SK-N-DZ (cell line): ENCODE measurements at regions not wholly inside any gene's neighbourhood (a gene's known extent, or its start where the extent isn't known, plus 50 kb on each side); places are given as distances from the start of the nearest gene placed in this dataset.

ENCODE experiments used
- DNase-seq: peaks from one replicate; pipeline ENCODE4 v3.0.0-alpha.2; 2015; ENCODE audit warnings: low spot score

DNA sequence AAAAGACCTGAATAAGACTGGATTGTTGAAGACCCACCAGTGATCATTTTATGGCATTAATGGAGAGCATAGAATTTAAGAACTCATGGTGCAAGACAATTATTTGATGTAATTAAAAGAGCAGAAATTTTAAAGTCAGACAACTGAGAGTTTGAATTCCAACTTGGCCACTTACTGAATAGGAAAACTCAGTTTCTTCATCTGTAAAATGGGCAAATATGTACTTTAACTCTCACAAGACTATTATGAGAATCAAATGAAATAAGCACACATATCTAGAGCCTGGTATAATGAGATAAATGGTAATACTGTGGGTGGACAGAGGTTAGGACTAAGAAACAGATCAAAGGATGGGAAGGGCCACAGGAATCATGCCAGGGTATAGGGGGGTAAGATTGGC, 88.0 kb downstream of the SOX9 start:
- DNase-seq, result no peak

DNA sequence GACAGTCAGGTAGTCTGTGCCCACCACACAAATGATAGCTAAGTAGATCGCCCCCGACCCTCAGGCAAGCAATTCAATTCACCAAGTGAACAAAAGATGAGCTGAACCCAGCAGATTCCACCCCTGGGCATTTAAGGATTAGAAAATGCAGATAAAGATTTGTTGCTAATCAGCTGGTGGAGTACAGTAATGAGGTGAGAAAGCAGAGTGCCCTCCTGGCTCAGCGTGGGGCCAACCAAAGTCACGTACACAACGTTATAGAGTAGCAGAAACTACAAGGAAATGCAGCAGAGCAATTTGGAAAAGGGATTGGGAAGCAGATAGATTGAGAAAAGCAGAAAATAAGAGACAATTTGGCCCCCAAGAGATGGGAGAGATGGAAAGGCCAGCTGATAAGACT, 91.2 kb downstream of the SOX9 start:
- no peak for DNase-seq

DNA sequence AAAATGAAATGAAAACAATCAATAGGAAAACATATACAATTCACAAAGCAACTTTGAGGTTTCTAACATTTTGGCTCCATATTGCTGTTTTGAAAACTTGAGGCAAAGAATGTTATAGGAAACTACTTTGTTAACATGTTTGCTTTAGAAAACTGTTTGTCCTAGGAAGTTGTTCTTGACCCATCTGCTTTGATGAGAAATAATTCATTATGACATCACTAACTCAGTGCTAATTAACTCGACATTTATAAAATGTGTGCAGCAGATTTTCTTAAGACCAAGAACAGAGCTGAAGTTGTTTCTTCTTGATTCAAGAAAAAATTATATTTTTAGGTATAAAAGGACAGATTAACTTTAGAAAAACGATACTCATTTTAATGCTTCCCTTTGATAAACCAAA, 94.7 kb downstream of the SOX9 start:
- DNase-seq, result no peak

DNA sequence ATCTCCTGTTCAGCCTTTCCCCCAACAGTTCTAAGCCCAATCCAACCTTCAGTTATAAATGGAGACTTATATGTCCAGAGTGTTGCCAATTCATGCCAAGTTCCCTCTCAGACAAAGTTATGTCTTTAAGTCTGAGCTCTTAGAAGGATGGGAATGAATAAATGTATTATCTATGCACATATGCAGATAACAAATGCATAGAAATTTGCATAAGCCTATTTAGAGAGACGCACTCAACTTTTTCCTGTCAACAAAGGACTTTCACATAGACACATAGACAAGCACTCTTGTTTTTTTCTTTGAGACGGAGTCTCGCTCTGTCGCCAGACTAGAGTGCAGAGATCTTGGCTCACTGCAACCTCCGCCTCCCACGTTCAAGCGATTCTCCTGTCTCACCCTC, 95.1 kb downstream of the SOX9 start:
- DNase-seq, result no peak

DNA sequence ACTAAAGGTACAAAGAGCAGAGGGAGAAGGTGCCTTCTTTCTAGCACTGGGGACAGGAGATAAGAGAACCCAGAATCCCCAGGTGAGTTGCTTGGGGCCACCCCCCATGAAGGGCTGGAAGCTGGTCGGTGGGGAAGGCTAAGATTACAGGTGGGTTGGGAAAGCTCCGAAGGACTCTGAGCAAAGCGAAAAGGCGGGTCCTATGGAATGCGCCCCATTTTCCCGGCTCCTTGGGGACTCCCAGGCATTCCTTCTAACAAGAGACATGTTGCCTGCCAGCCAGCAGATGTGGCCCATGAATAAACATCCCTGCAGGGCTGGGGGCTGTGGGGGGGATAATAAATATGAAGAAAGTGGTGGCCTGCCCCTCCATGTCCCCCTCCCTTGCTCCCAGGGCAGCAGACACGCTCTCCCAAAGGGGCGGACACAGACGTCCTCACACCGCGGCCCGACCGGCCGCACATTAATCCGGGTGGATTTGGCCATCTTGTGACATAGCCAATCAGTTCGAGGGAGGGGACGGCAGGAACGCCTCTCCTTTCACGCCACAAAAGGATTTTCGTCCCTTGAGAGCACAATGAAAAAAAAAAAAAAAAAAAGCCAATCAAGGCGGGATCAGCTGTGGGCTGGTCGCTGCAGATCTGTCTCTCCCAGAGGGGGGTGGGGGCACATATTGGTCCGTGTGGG, 98.5 kb downstream of the SOX9 start:
- no peak for DNase-seq

DNA sequence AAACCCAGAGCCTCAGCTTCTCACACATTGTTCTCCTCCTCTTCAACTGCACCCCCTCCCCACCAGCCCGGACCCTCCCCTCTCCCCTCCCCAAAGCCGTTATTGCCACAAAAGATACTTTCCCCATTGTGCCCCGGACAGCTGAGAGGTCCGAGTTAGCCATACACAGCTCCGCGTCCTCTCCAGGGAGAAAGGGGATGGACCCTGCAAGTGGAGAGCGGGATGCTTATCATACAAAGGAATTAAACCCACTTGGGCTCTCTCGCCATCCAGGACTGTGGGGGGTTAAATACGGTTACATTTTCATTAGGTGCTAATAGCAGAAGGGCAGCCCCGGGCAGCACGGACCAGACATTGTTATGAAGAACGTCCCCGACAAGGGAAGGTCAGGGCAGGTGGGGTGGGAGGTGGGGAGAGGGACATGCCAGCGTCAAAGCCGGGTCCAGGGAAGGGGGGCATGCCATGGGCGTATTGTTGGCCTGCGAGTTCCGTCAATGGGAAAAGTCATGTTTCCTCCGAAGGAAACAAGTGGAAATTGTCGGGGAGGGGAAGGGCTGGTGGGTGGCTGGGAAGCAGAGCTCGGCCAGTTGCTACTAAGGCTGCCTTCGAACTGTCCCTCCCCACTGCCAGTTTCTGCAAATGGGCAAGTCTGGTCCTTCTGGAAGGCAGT, 99.1 kb downstream of the SOX9 start:
- DNase-seq, result no peak

DNA sequence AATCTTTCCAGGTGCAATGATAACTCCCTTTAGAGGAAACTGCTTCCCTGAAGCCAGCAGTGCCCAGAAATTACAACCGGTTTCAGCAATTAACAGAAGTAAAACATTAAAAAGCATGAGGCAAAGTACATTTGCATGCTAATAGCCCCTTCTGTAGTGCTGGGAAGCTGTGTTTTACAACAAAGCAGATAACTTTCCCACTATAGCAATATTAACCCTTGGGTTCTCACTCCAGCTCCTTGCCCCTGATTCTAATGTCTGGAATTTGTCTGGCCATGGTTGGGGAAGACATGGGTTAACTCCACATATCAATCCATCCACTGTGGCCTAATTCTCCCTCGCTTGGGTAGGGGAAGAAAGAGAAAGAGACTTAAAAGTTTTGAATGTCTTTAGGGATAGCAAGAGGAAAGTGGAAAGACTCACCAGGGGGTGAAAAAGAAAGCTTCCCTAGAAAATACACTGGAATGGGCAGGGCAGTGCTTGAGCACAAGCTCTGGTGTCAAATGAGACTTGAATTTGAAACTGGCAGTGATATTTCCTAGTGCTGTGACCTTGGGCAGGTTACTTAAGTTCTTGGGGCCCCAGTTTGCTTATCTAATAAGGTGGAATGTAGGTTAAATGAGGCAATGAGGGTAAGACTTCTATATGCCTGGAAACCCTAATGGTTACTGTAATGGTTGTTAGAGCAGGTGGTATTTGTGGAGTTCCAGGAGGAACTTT, 102.0 kb downstream of the SOX9 start:
- DNase-seq, result no peak

DNA sequence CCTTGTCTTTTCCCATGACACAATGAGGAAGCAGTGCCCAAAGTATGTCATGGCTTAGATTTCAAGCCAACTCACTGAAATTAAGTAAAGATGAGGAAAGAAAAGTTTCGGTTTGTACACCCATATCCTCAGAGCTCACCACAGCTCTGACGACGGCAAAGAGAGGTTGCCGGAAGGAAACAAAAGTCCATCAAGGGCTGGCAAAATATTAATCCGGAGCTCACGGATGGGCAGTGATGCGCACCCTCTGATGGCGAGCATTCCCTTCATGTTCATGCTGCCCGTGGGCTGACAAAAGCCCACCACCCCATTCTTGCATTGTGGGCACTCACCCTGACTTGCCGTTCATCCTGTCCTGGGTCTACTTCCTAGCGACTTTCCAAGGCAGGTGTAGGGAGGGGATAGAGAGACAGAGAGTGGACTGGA, 103.1 kb downstream of the SOX9 start:
- DNase-seq, result no peak

DNA sequence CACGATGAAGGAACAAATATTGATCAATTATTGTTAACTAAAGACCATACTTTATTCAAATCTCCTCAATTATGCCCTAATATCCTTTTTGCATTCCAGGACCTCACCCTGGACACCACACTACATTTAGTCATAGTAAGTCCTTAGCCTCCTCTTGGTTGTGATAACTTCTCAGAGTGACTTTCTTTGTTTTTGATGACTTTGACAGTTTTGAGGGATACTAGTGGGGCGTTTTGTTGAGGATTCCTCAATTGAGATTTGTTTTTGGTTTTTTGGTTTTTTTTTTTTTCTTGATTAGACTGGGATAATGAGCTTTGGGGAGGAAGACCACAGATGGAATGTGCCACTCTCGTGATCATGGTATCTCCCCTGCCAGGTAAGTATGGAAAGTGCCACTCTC, 105.5 kb downstream of the SOX9 start:
- no peak for DNase-seq

DNA sequence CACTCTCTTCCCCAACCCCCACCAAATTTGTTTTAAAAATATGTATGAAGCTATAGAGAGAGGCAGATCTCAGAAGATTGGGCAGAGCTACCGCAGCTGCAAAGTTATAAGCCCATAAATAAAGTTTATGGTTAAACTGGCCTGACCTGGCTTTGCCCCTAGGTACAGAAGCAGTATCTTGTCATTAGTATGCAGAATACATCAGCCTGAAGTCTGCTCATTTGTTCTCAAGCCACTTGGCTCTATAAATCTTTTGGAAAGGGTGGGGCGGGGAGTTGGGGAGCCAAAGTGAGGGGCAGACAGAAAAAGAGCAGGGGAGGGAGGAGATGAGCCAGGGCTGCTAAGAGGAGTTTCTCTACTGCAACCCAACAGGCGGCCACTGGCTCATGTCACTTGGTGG, 113.2 kb downstream of the SOX9 start:
- DNase-seq, result no peak

DNA sequence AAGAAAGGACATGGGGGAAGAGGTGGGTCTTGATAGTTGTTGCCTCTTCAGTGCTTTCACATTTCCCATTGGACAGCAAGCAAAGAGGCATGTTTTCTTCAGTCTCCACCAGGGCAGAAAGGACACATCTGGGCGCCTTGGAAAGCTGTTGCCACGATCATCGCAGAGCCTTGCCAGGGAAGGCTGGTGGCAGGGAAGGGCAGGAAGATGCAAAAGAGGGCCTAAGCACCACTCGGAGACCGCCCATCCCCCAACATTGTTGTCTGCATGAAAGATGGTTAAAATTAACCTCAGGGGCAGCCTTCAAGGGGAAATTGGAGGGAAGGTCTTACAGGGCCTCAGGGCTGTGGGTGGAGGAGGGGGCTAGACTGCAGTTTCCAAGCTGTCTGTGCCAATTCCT, 114.2 kb downstream of the SOX9 start:
- DNase-seq, result no peak

DNA sequence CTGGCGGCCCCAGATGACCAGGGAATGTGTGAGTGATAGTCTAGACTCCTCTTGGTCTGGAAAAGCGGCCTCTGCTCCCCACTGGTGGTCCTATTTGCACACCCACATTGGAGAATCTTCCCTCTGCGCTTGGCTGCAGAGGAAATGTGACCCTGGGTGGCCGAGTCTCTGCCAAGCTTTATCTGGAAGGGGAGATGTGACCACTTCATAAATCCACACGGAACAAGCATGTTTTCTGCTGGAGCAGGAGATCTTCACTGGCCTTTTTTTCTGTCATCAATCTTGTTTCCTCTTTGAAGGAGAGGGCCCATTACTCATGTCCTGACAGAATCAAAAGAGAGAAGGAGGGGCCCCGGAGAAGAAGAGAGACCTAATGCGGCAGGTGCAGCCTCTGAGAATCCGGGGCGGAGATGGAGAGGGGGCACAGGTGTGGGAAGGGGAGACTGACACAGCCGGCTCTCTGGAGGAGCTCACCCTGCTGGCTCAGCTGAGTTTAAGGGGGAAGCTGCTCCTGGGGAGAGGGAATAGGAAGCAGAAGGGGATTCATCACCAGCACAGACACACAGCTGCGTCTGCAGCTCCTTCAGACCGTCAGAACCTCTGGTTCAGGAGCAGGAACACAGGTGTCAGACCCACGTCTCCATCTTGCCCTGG, 116.3 kb downstream of the SOX9 start:
- DNase-seq, result no peak

DNA sequence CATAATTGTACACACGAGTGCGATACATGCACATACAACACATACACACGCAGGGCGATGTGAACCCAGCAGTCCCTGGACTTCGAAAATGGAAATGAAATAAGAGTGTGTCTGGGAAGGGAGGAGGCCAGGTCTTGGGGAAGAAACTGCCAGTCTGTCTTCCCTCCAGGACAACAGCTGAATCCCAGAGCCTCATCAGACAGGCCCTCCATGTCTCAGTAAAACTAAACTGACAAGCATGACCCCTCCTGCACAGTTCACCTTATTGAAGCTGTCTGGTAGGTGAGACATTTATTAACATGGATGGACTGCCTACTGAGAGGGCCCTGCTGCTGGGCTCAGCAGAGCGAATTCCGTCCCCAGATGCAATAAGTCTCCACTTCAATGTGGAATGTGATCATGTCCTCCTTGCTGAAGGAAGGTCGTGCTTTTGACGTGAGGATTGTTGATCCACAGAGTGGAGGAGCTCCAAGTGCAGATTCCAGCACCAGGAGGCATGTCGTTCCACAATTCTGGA, 117.4 kb downstream of the SOX9 start:
- peak; percentile 27 for DNase-seq

DNA sequence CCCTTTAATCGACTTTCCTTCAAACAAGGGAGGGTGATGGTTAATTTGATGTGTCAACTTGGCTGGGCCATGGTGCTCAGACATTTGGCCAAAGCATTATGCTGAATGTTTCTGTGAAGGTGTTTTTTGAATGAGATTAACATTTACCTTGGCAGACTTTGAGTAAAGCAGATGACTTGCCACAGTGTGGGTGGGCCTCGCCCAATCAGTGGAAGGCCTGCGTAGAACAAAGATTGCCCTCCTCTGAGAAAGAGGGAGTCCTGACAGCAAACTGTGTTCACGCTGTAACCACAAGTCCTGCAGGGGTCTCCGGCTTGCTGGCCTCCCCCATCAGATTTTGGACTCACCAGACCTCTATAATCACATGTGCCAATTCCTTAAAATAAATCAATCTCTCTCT, 118.7 kb downstream of the SOX9 start:
- DNase-seq, result no peak

DNA sequence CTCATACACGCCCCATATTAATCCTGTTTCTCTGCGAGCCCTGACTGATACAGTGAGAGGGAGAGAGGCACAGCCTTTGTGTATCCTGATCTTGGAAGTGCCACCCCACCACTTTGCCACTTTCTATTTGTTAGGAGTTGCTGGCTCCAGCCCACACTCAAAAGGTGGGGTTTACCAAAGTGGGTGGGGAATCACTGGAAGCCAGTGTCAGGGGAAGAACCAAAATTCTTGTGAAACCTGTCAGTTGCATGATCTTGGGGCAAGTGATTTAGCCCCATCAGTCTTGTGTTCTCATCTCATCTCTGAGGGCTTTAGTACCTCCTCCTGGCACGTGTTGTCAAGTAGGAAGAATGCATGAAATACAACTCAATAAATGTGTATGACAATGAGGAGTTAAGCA, 119.5 kb downstream of the SOX9 start:
- DNase-seq, result no peak

DNA sequence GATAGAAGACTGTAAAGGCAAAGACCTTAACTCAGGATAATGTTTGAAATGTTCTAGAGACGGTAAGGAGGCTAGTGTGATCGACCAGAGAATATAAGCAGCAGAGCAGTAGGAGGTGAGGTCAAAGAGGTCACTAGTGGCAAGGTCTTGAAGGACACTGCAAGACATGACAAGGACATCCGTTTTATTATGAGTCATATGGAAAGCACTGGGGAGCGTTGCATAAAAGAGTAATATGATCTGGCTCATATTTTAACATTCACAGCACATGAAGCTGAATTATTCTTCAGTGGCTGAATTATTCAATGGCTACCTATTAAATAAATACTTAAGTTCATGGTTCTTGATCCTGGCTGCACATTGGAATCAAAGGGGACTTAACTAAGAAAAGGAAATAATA, 123.7 kb downstream of the SOX9 start:
- DNase-seq, result no peak

DNA sequence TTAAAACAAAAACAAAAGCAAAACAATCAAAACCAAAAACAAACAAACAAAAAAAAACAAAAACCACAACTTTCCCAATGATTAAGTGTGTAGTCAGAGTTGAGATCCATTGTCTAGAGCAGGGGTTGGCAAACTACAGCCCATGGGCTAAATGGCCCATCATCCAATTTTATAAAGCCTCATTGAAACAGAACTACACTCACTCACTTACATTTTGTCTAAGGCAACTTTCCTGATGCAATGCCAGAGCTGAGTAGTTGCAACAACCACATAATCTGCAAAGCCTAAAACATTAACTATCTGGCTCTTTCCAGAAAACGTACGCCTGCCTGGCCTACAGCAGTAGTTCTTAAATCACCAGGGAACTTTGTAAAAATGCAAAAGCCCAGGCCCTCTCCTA, 124.1 kb downstream of the SOX9 start:
- DNase-seq, result no peak

DNA sequence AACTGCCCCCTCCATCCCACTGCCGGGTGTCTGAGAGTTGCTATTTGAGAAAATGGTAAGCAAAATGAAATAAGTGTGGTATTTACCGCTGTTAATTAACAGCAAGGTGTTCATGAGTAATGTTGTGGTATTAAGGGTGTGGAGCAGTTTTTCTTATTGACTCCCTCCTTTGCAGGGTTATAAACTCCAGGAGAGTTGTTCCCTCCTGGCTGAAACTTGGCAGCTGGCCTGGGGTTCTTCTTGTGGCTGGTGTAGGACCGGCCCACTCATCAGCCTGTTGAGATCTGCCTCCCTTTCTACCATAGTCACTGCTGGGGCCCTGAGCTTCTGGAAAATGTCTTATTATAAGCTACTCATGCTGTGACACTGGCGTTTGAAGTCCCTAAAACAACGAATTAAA, 128.6 kb downstream of the SOX9 start:
- no peak for DNase-seq

DNA sequence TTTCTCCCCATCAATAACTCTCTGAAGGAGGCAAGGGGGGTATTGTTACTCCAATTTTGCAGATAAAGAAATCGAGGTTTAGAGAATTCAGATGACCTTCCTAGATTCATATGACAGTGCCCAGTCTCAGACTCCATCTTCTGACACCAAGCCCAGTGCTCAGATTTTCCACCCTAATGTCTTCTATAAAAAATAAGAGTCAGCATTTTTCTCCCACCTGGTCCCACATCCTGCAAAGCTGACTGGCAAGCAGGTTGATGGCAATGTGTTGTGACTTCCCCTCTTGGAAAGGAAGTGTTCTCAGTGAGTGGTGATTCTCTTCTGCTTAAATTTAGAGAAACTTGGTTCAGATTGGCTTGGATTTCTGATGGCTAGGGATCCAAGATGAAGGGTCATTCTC, 129.4 kb downstream of the SOX9 start:
- DNase-seq, result no peak

DNA sequence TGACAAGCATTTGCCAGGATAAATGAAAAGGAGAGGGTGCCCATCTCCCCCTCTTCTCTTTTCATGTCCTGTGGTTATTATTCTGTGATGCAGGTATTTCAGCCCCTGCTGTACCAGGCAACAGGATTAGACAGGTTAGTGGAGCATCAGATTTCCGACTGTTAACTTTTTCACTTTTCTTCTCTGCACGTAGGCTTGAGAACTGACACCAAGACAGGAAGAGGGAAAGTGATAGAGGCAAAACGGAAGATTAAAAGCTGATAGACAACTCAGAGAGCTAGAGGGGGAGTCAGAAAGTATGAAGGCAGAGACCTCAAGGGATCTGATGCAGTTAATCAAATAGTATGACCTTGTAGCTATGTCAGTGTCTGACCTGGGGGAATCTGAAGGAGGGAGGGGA, 132.8 kb downstream of the SOX9 start:
- DNase-seq, result no peak

DNA sequence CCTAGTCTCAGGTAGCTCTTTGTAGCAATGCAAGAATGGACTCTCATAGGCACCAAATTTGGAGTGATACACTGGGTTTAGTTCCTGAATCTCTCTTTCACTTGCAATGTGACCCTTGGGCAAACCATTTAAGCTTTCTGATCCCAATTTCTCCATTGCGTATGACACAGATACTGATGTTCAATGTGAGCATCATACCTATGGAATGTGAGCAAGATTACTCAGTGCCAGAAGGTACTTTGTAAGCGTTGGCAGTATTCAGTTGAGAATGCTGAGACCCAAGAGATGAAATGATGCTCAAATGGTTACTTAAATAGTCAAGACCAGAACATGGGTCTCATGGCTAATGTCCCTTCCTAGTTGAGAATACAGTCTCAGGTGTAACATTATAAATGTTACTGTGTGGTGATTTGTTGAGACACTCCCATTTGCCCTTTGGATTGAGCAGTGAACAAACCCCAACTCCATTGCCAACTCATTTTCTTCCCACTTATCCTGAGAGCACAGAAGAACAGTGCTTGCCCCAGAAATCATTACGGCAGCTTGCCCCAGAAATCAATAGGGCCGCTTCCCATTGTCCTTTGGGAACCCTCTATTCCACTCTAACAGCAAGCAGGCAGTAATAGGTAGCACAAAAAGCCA, 134.1 kb downstream of the SOX9 start:
- DNase-seq, result no peak

DNA sequence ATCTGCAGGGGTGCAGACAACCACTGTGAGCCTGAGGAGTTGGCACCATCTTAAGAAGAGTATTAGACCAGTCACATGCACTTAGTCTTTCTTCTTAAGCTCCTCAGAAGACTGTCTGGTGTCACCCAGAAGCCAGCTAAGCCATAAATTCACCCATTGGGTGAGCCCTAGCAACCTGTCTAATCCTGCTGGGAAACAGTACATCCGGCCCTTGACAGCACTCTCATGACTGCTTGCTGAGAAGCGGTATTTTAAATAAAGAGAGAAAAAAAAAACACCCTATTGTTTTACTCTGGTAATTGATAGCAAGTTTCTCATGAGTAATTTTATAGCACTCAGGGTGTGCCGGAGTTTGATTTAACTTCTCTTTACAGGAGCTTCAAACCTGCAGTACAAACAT, 134.7 kb downstream of the SOX9 start:
- DNase-seq, result no peak
